ENCODE measurements at regions not wholly inside any gene's neighbourhood (a gene's known extent, or its start where the extent isn't known, plus 50 kb on each side); places are given as distances from the start of the nearest gene placed in this dataset.

- DNase-seq (ENCODE audit: low spot score in 2 of 2, unreplicated experiment in 2 of 2), result no peak
- Mint-ChIP-seq H3K36me3 (no peaks in the 10 kb centered on the region), H3K4me3 (no peak overlapping the region), H3K27me3 (ENCODE audit: low read depth) (no peaks in the 10 kb centered on the region), H3K4me1 (peaks cover 33% of the 10 kb centered on the region), H3K27ac (peak overlapping the region; percentile 80), H3K9me3 (no peaks in the 10 kb centered on the region)
- TF ChIP-seq, protein P1, sequence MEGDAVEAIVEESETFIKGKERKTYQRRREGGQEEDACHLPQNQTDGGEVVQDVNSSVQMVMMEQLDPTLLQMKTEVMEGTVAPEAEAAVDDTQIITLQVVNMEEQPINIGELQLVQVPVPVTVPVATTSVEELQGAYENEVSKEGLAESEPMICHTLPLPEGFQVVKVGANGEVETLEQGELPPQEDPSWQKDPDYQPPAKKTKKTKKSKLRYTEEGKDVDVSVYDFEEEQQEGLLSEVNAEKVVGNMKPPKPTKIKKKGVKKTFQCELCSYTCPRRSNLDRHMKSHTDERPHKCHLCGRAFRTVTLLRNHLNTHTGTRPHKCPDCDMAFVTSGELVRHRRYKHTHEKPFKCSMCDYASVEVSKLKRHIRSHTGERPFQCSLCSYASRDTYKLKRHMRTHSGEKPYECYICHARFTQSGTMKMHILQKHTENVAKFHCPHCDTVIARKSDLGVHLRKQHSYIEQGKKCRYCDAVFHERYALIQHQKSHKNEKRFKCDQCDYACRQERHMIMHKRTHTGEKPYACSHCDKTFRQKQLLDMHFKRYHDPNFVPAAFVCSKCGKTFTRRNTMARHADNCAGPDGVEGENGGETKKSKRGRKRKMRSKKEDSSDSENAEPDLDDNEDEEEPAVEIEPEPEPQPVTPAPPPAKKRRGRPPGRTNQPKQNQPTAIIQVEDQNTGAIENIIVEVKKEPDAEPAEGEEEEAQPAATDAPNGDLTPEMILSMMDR (IDR thresholded peaks at IDR 0.05; ENCODE audit: unreplicated experiment), result no peak
These were observed 612.0 kb downstream of the IRS1 start for GRCh38 chr2:226187616-226188015.

GRCh38 chr2:226187156-226187555 lies 612.5 kb downstream of the IRS1 start:
- peaks cover 33% of the 10 kb centered on the region for H3K4me1 Mint-ChIP-seq
- no peaks in the 10 kb centered on the region for H3K27me3 Mint-ChIP-seq (ENCODE audit: low read depth)
- H3K36me3 Mint-ChIP-seq, result no peaks in the 10 kb centered on the region
- TF ChIP-seq, protein P1 (IDR thresholded peaks at IDR 0.05; ENCODE audit: unreplicated experiment), result no peak
- H3K27ac Mint-ChIP-seq, result peak overlapping the region; percentile 80
- no peaks in the 10 kb centered on the region for H3K9me3 Mint-ChIP-seq
- H3K4me3 Mint-ChIP-seq, result no peak overlapping the region
- DNase-seq (ENCODE audit: low spot score in 2 of 2, unreplicated experiment in 2 of 2), result no peak

- no peaks in the 10 kb centered on the region for H3K27me3 Mint-ChIP-seq (ENCODE audit: low read depth)
- H3K4me3 Mint-ChIP-seq, result no peak overlapping the region
- TF ChIP-seq, protein P1 (IDR thresholded peaks at IDR 0.05; ENCODE audit: unreplicated experiment), result no peak
- DNase-seq (ENCODE audit: low spot score in 2 of 2, unreplicated experiment in 2 of 2), result no peak
- peaks cover 33% of the 10 kb centered on the region for H3K4me1 Mint-ChIP-seq
- no peaks in the 10 kb centered on the region for H3K9me3 Mint-ChIP-seq
- peak overlapping the region; percentile 84 for H3K27ac Mint-ChIP-seq
- H3K36me3 Mint-ChIP-seq, result no peaks in the 10 kb centered on the region
These were observed 613.9 kb downstream of the IRS1 start for GRCh38 chr2:226185616-226186211.

GRCh38 chr2:226184940-226185615 lies 614.5 kb downstream of the IRS1 start:
- H3K9me3 Mint-ChIP-seq, result no peaks in the 10 kb centered on the region
- no peaks in the 10 kb centered on the region for H3K36me3 Mint-ChIP-seq
- no peaks in the 10 kb centered on the region for H3K27me3 Mint-ChIP-seq (ENCODE audit: low read depth)
- H3K27ac Mint-ChIP-seq, result peak overlapping the region; percentile 84
- TF ChIP-seq, protein P1 (IDR thresholded peaks at IDR 0.05; ENCODE audit: unreplicated experiment), result no peak
- DNase-seq (ENCODE audit: low spot score in 2 of 2, unreplicated experiment in 2 of 2), result no peak
- no peak overlapping the region for H3K4me3 Mint-ChIP-seq
- H3K4me1 Mint-ChIP-seq, result peaks cover 33% of the 10 kb centered on the region

DNA sequence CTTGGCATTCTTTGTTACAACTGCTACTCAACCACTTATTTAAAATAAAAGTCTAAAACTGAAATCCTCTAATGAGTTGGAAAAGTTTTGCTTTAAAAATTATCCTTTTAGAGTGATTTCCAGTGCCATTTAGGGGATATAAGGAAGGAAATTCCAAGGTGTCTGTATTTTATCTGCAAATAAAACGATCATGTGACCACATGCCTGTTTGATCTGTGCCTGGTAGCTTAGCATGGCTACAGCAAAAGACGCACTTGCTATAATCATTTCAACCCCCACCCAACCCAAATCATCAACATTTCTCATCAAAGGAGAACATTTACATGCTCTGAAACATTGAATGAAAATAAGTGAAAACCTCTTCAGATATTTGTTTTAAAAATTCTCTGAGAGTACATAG lies 615.1 kb downstream of the IRS1 start:
- H3K36me3 Mint-ChIP-seq, result no peaks in the 10 kb centered on the region
- H3K9me3 Mint-ChIP-seq, result no peaks in the 10 kb centered on the region
- H3K4me1 Mint-ChIP-seq, result peaks cover 33% of the 10 kb centered on the region
- H3K27me3 Mint-ChIP-seq (ENCODE audit: low read depth), result no peaks in the 10 kb centered on the region
- peak overlapping the region; percentile 84 for H3K27ac Mint-ChIP-seq
- DNase-seq (ENCODE audit: low spot score in 2 of 2, unreplicated experiment in 2 of 2), result no peak
- TF ChIP-seq, protein P1 (IDR thresholded peaks at IDR 0.05; ENCODE audit: unreplicated experiment), result no peak
- H3K4me3 Mint-ChIP-seq, result no peak overlapping the region
